Activated T-helper 1 cell treated with anti-CD3 and anti-CD28 coated beads, Interleukin-12 subunit alpha, Interleukin-12 subunit beta, Interleukin-2, Interleukin-4 antibody, amounts not matched to agents 30 ng/mL and 10 ng/mL and 1 ng/mL, durations not matched to agents 14 hours and 24 hours and 36 hours (primary cell): ENCODE measurements at regions not wholly inside any gene's neighbourhood (a gene's known extent, or its start where the extent isn't known, plus 50 kb on each side); places are given as distances from the start of the nearest gene placed in this dataset.

Source experiments
- DNase-seq: peaks from one replicate; pipeline ENCODE4 v3.0.0; 2021; ENCODE audit warnings: low spot score
- H3K27ac Mint-ChIP-seq: one replicate; pipeline ENCODE4 v1.8.0; 2021; ENCODE audit warnings: mild to moderate bottlenecking, mixed read lengths
- H3K27me3 Mint-ChIP-seq: one replicate; pipeline ENCODE4 v1.8.0; 2022; ENCODE audit warnings: mild to moderate bottlenecking, moderate library complexity, mixed read lengths; ENCODE audit not compliant: insufficient read depth
- H3K36me3 Mint-ChIP-seq: one replicate; pipeline ENCODE4 v1.8.0; 2021; ENCODE audit warnings: low read depth, mixed read lengths
- H3K4me1 Mint-ChIP-seq: one replicate; pipeline ENCODE4 v1.8.0; 2021; ENCODE audit warnings: low read depth, mixed read lengths
- H3K4me3 Mint-ChIP-seq: one replicate; pipeline ENCODE4 v1.8.0; 2021; ENCODE audit warnings: mild to moderate bottlenecking, moderate library complexity, mixed read lengths
- H3K9me3 Mint-ChIP-seq: one replicate; pipeline ENCODE4 v1.8.0; 2021; ENCODE audit warnings: mixed read lengths
- intact Hi-C: fragments of 100-400 bp; cut with micrococcal nuclease; formaldehyde crosslinking; loops from one replicate; pipeline ENCODE4 v1.15.1; 2024

- H3K9me3 Mint-ChIP-seq, result no peaks in the 10 kb centered on the region
- no peaks in the 10 kb centered on the region for H3K4me1 Mint-ChIP-seq
- H3K27ac Mint-ChIP-seq, result no peak overlapping the region
- intact Hi-C loops, result no loop called here
- DNase-seq, result no peak
- no peaks in the 10 kb centered on the region for H3K27me3 Mint-ChIP-seq
- no peaks in the 10 kb centered on the region for H3K36me3 Mint-ChIP-seq
- H3K4me3 Mint-ChIP-seq, result no peak overlapping the region
Measured at GRCh38 chr7:41375582-41375981, 327.3 kb downstream of the INHBA start.

DNA sequence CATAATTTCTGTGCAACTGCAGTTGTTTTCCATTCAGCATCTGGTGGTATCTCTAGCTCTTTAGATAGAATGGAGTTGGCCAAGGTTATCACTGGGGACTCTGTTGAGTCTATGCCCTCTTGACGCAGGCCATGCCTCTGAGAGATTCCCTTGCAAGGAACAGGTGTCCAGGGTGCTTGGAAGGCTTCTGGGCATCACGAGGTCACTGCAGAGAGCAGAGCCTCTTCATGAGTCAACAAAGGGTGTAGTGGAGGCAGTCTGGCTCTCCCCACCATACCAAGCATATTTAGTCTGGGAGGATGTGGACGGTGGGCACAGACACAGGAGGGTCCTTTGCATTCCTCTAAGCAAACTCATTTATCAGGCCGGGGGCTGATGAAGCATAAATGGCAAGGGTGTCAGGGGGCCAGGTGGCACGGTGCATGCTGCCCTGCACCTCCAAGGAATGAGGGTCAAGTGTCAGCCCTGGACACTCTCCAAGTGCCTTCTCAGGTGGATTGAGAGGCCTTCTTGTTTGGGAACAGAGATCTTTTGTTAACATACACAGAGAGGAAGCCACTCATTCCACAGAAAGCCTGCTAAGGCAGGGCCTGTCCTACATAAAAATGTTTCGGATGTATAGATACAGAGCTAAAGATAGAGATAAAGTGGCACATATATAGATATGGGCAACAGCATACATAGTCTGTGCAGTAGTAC is 328.6 kb downstream of the INHBA start:
- H3K36me3 Mint-ChIP-seq, result no peaks in the 10 kb centered on the region
- no peaks in the 10 kb centered on the region for H3K4me1 Mint-ChIP-seq
- intact Hi-C loops, result no loop called here
- peaks cover 4% of the 10 kb centered on the region for H3K9me3 Mint-ChIP-seq
- no peak overlapping the region for H3K4me3 Mint-ChIP-seq
- DNase-seq, result no peak
- no peak overlapping the region for H3K27ac Mint-ChIP-seq
- H3K27me3 Mint-ChIP-seq, result no peaks in the 10 kb centered on the region

GRCh38 chr7:41367967-41368882 is 334.7 kb downstream of the INHBA start:
- intact Hi-C loops, result no loop called here
- H3K36me3 Mint-ChIP-seq, result no peaks in the 10 kb centered on the region
- H3K9me3 Mint-ChIP-seq, result peaks cover 9% of the 10 kb centered on the region
- no peaks in the 10 kb centered on the region for H3K4me1 Mint-ChIP-seq
- no peak overlapping the region for H3K4me3 Mint-ChIP-seq
- no peak for DNase-seq
- no peak overlapping the region for H3K27ac Mint-ChIP-seq
- peaks cover 2% of the 10 kb centered on the region for H3K27me3 Mint-ChIP-seq

GRCh38 chr7:41351091-41351490 is 351.8 kb downstream of the INHBA start:
- Mint-ChIP-seq H3K27ac (no peak overlapping the region), H3K4me1 (no peaks in the 10 kb centered on the region), H3K27me3 (no peaks in the 10 kb centered on the region), H3K4me3 (no peak overlapping the region), H3K36me3 (no peaks in the 10 kb centered on the region), H3K9me3 (peaks cover 4% of the 10 kb centered on the region)
- intact Hi-C loops, result no loop called here
- DNase-seq, result no peak

- Mint-ChIP-seq H3K36me3 (no peaks in the 10 kb centered on the region), H3K27me3 (no peaks in the 10 kb centered on the region), H3K4me1 (no peaks in the 10 kb centered on the region), H3K9me3 (no peaks in the 10 kb centered on the region), H3K27ac (no peak overlapping the region), H3K4me3 (no peak overlapping the region)
- intact Hi-C loops, result no loop called here
- DNase-seq, result no peak
Measured at GRCh38 chr7:41346878-41347277, 356.0 kb downstream of the INHBA start.

- Mint-ChIP-seq H3K27ac (no peak overlapping the region), H3K36me3 (no peaks in the 10 kb centered on the region), H3K9me3 (no peaks in the 10 kb centered on the region), H3K27me3 (no peaks in the 10 kb centered on the region), H3K4me1 (no peaks in the 10 kb centered on the region), H3K4me3 (no peak overlapping the region)
- intact Hi-C loops, result no loop called here
- no peak for DNase-seq
Measured at GRCh38 chr7:41339913-41340676, 362.8 kb downstream of the INHBA start.

DNA sequence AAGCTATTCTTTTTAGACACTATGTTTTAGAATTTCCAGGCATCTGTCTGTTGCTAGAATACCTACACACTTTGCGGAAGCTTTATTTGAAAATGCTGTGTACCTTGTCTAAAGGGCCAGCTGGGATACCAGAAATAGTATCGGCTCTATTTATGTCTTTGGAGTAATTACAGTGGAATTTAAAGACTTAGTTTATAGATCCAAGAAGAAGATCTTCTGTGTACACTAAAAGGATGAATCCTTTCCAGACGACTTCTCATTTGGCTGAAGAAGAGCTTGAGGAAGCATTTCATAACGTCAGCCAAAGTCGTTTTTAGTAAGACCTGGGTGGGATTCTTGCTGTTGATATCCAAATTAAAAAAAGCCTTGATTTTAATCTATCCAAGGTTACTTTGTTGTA is 365.9 kb downstream of the INHBA start:
- Mint-ChIP-seq H3K27me3 (no peaks in the 10 kb centered on the region), H3K9me3 (no peaks in the 10 kb centered on the region), H3K4me3 (no peak overlapping the region), H3K27ac (no peak overlapping the region), H3K4me1 (no peaks in the 10 kb centered on the region), H3K36me3 (no peaks in the 10 kb centered on the region)
- intact Hi-C loops, result no loop called here
- DNase-seq, result no peak

GRCh38 chr7:41336455-41336952 is 366.4 kb downstream of the INHBA start:
- H3K4me1 Mint-ChIP-seq, result no peaks in the 10 kb centered on the region
- intact Hi-C loops, result no loop called here
- no peaks in the 10 kb centered on the region for H3K36me3 Mint-ChIP-seq
- H3K4me3 Mint-ChIP-seq, result no peak overlapping the region
- H3K9me3 Mint-ChIP-seq, result no peaks in the 10 kb centered on the region
- H3K27me3 Mint-ChIP-seq, result no peaks in the 10 kb centered on the region
- H3K27ac Mint-ChIP-seq, result no peak overlapping the region
- no peak for DNase-seq

GRCh38 chr7:41334071-41334862 is 368.6 kb downstream of the INHBA start:
- intact Hi-C loops, result no loop called here
- Mint-ChIP-seq H3K4me1 (no peaks in the 10 kb centered on the region), H3K27ac (no peak overlapping the region), H3K27me3 (no peaks in the 10 kb centered on the region), H3K36me3 (no peaks in the 10 kb centered on the region), H3K9me3 (no peaks in the 10 kb centered on the region), H3K4me3 (no peak overlapping the region)
- no peak for DNase-seq

GRCh38 chr7:41333511-41333910 is 369.4 kb downstream of the INHBA start:
- H3K9me3 Mint-ChIP-seq, result no peaks in the 10 kb centered on the region
- intact Hi-C loops, result no loop called here
- no peaks in the 10 kb centered on the region for H3K4me1 Mint-ChIP-seq
- H3K27me3 Mint-ChIP-seq, result no peaks in the 10 kb centered on the region
- DNase-seq, result no peak
- no peak overlapping the region for H3K4me3 Mint-ChIP-seq
- H3K27ac Mint-ChIP-seq, result no peak overlapping the region
- H3K36me3 Mint-ChIP-seq, result no peaks in the 10 kb centered on the region

DNA sequence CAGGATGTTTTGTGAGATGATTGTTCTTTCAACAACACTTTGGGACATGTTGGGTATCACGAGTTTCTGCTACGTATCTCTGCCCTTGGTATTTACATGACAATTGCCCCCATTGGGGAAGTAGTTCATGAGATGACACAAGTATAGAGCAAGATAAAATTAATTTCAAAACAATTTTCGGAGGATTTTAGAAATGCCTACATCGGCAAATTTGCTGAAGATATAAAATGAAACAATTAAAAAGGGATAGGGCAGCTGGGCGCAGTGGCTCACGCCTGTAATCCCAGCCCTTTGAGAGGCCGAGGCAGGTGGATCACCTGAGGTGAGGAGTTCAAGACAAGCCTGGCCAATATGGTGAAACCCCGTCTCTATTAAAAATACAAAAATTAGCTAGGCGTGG is 371.7 kb downstream of the INHBA start:
- no peak for DNase-seq
- Mint-ChIP-seq H3K9me3 (no peaks in the 10 kb centered on the region), H3K27me3 (no peaks in the 10 kb centered on the region), H3K4me3 (no peak overlapping the region), H3K36me3 (no peaks in the 10 kb centered on the region), H3K4me1 (no peaks in the 10 kb centered on the region), H3K27ac (no peak overlapping the region)
- intact Hi-C loops, result no loop called here

- Mint-ChIP-seq H3K4me3 (no peak overlapping the region), H3K9me3 (no peaks in the 10 kb centered on the region), H3K27ac (no peak overlapping the region), H3K36me3 (no peaks in the 10 kb centered on the region), H3K4me1 (no peaks in the 10 kb centered on the region), H3K27me3 (no peaks in the 10 kb centered on the region)
- intact Hi-C loops, result no loop called here
- no peak for DNase-seq
Measured at GRCh38 chr7:41328544-41328943, 374.3 kb downstream of the INHBA start.
